NT2/D1 (cell line): ENCODE measurements at regions not wholly inside any gene's neighbourhood (a gene's known extent, or its start where the extent isn't known, plus 50 kb on each side); places are given as distances from the start of the nearest gene placed in this dataset.

Source experiments
- SUZ12 ChIP-seq: IDR thresholded peaks from 2 replicates; pipeline ENCODE4 v1.6.1; 2011; ENCODE audit not compliant: insufficient read length, insufficient read depth; ENCODE audit errors: extremely low read depth
- YY1 ChIP-seq: IDR thresholded peaks from 2 replicates; pipeline ENCODE4 v1.6.1; 2011; ENCODE audit not compliant: insufficient read length, insufficient read depth
- ZNF274 ChIP-seq: IDR thresholded peaks from 2 replicates; pipeline ENCODE4 v1.6.1; 2011; ENCODE audit warnings: mild to moderate bottlenecking, low read depth, low read length

DNA sequence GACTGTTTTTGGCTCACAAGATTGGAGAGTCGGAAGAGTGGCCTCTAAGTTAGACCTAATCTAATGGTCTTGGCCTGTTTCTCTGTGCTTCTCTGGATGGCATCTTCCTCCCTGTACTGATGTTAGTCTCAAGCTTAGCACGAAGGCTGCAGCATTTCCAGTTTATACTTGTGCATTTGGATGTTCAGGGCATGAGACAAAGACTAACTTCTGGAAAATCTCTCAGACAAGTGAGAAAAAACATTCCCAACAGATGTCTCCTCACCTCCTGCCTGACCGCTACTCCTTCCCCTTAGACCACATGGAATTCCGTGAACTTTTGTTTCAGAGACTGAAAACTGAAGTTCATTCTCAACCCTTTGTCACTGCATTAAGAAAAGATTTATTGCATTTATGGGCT is 410.8 kb upstream of the MCTP2 start:
- TF ChIP-seq ZNF274 (no peak), SUZ12 (no peak), YY1 (no peak)
